ENCODE measurements at regions not wholly inside any gene's neighbourhood (a gene's known extent, or its start where the extent isn't known, plus 50 kb on each side); places are given as distances from the start of the nearest gene placed in this dataset.

DNA sequence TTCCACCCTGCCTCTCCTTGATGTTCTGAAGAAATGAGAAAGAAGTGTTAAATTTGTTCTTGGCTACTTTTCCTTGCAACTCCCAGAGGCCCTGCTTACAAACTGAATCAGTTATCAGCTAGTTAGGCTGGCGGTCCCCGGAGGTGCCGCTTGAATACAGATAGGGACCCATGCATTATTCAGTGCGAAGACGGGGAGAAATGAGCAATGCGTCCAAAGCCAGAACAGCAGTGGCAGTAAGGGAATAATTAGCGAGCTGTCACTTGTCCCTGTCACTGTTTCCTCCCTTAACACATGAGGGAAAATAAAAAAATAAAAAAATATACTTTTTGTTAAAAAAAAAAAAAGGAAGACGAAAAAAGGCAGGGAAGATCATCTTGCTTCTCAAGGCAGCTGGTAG lies 528.1 kb downstream of the MN1 start:
- Histone ChIP-seq H2BK12ac (ENCODE audit: low read depth, low read length) (no peak overlapping the region), H3K4me1 (replicated peaks in 1 of 4; ENCODE audit: control insufficient read depth in 3 of 4, insufficient read depth in 4 of 4, low read length in 3 of 4) (peaks cover 0 to 6% (median 2%) of the 10 kb centered on the region in 4 experiments; a peak in 3 of 7 replicates), H2AFZ (ENCODE audit: low read length) (no peak overlapping the region), H4K8ac (ENCODE audit: extremely low read depth, insufficient read depth, low read length) (no peak overlapping the region), H2BK15ac (ENCODE audit: low read length) (no peak overlapping the region), H4K5ac (ENCODE audit: insufficient read length, low read depth, low read length) (no peak overlapping the region), H2BK120ac (replicated peaks; ENCODE audit: low read depth, low read length) (no peak overlapping the region), H3K79me1 (ENCODE audit: low read depth, low read length) (no peaks in the 10 kb centered on the region), H3K27me3 (replicated peaks in 1 of 4; ENCODE audit: control insufficient read depth in 3 of 4, extremely low read depth in 1 of 4, insufficient read depth in 3 of 4, low read length in 3 of 4) (no peaks in the 10 kb centered on the region), H3K23ac (ENCODE audit: insufficient read length) (no peak overlapping the region), H4K20me1 (replicated peaks in 1 of 2; ENCODE audit: control insufficient read depth in 1 of 2, insufficient read depth in 2 of 2, low read length in 2 of 2) (no peaks in the 10 kb centered on the region), H3K36me3 (ENCODE audit: control insufficient read depth in 2 of 4, insufficient read depth in 4 of 4, low read length in 3 of 4) (no peaks in the 10 kb centered on the region), H3K9ac (replicated peaks in 1 of 4; ENCODE audit: extremely low read depth in 1 of 4, low read depth in 3 of 4, low read length in 3 of 4) (no peak overlapping the region), H3K23me2 (ENCODE audit: low read depth, low read length) (no peaks in the 10 kb centered on the region), H3K4ac (replicated peaks; ENCODE audit: insufficient read length, low read depth, low read length) (no peak overlapping the region), H2BK20ac (ENCODE audit: low read length) (no peak overlapping the region), H3K14ac (ENCODE audit: insufficient read length) (no peak overlapping the region), H4K91ac (replicated peaks; ENCODE audit: insufficient read length, low read length) (no peak overlapping the region), H2BK5ac (ENCODE audit: low read depth, low read length) (no peak overlapping the region), H3K4me2 (ENCODE audit: insufficient read depth in 1 of 2, low read depth in 2 of 2, low read length in 2 of 2) (no peak overlapping the region), H3K56ac (replicated peaks; ENCODE audit: insufficient read length, low read depth, low read length) (no peak overlapping the region), H3K9me3 (ENCODE audit: insufficient read depth in 2 of 2, low read depth in 1 of 2, low read length in 1 of 2) (peaks cover 3 to 5% of the 10 kb centered on the region in 2 experiments; a peak in 2 of 4 replicates), H2AK5ac (ENCODE audit: low read depth, low read length) (no peak overlapping the region), H3K4me3 (ENCODE audit: extremely low read depth in 1 of 4, insufficient read depth in 2 of 4, low read depth in 3 of 4, low read length in 4 of 4) (no peak overlapping the region), H3K79me2 (ENCODE audit: control insufficient read depth in 1 of 2, insufficient read depth in 2 of 2, low read length in 2 of 2) (no peaks in the 10 kb centered on the region), H3K27ac (ENCODE audit: low read depth, low read length) (no peak overlapping the region), H3K18ac (ENCODE audit: extremely low read depth, low read length) (no peak overlapping the region)
- 83% methylated on average over 7 of the region's 8 CpGs; no CpG with 5 or more reads in 1 of the 2 experiments for WGBS, 2 experiments (ENCODE audit: extremely low coverage in 1 of 2, insufficient coverage in 1 of 2, insufficient read length in 1 of 2, insufficient replicate concordance in 2 of 2, low coverage in 1 of 2, low lambda C conversion rate in 2 of 2, missing lambda C conversion rate in 1 of 2)
- POLR2A ChIA-PET (ENCODE audit: partially characterized antibody) = no interaction called here
- no peak for TF ChIP-seq KDM5A (IDR thresholded peaks at IDR 0.05; ENCODE audit: low read length)
- no peak for TF ChIP-seq ZNF274 (IDR thresholded peaks at IDR 0.05; ENCODE audit: borderline replicate concordance, extremely low read depth, low read length)
- TF ChIP-seq CBX8 (IDR thresholded peaks at IDR 0.05; ENCODE audit: borderline replicate concordance, low read depth, low read length) = no peak
- no peak for TF ChIP-seq POLR2AphosphoS5 (IDR thresholded peaks at IDR 0.05; ENCODE audit: low read depth, low read length)
- TF ChIP-seq CREB1 (IDR thresholded peaks at IDR 0.05) = no peak
- no peak for TF ChIP-seq MAX (IDR thresholded peaks at IDR 0.05)
- TF ChIP-seq KDM4A (IDR thresholded peaks at IDR 0.05; ENCODE audit: low read depth, low read length, severe bottlenecking) = no peak
- no peak for TF ChIP-seq USF2 (IDR thresholded peaks at IDR 0.05; ENCODE audit: low read length)
- CTCF ChIA-PET (ENCODE audit: partially characterized antibody) = interaction anchor here (1.2 to 1.4 kb wide), 3 partner anchors 9 to 56 kb away, joined by 3 read pairs; no protein-coding TSS in a partner anchor
- DNase-seq (ENCODE audit: low read depth in 1 of 2, low spot score in 2 of 2) = no peak
- FAIRE-seq = no peak

Measured in H1 (cell line).